ENCODE measurements at regions not wholly inside any gene's neighbourhood (a gene's known extent, or its start where the extent isn't known, plus 50 kb on each side); places are given as distances from the start of the nearest gene placed in this dataset.

- TF ChIP-seq CEBPB (IDR thresholded peaks at IDR 0.05) = no peak
- TF ChIP-seq FOXM1 (IDR thresholded peaks at IDR 0.05; ENCODE audit: borderline replicate concordance, low read depth) = no peak
- TF ChIP-seq USF1 (IDR thresholded peaks at IDR 0.05) = no peak
- TF ChIP-seq REST (IDR thresholded peaks at IDR 0.05; ENCODE audit: low read depth) = no peak
- TF ChIP-seq, protein P1, sequence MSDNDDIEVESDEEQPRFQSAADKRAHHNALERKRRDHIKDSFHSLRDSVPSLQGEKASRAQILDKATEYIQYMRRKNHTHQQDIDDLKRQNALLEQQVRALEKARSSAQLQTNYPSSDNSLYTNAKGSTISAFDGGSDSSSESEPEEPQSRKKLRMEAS (IDR thresholded peaks at IDR 0.05) = no peak
Observed at GRCh38 chr16:51341204-51341603, 190.1 kb upstream of the SALL1 start.
